Parathyroid adenoma (tissue), 2 donors: ENCODE measurements at regions not wholly inside any gene's neighbourhood (a gene's known extent, or its start where the extent isn't known, plus 50 kb on each side); places are given as distances from the start of the nearest gene placed in this dataset.

ENCODE experiments used
- H2AFZ ChIP-seq: fragments of 300-600 bp; sonication (generic); one replicate; pipeline ENCODE4 v1.7.0; 2017; ENCODE audit warnings: antibody characterized with exemption, mild to moderate bottlenecking
- H3K27ac ChIP-seq: fragments of 300-600 bp; sonication (generic); one replicate; pipeline ENCODE4 v1.7.0; 2017
- H3K27me3 ChIP-seq: fragments of 300-600 bp; sonication (generic); one replicate; pipeline ENCODE4 v1.7.0; 2017; ENCODE audit warnings: low read length; ENCODE audit not compliant: control insufficient read depth, insufficient read depth
- H3K36me3 ChIP-seq: fragments of 300-600 bp; sonication (generic); one replicate; pipeline ENCODE4 v1.7.0; 2017; ENCODE audit warnings: low read length; ENCODE audit not compliant: control insufficient read depth, insufficient read depth
- H3K4me1 ChIP-seq: fragments of 300-600 bp; sonication (generic); one replicate; pipeline ENCODE4 v1.7.0; 2017; ENCODE audit warnings: control low read depth
- H3K4me2 ChIP-seq: fragments of 300-600 bp; sonication (generic); one replicate; pipeline ENCODE4 v1.7.0; 2017; ENCODE audit warnings: low read length
- H3K4me3 ChIP-seq: fragments of 300-600 bp; sonication (generic); one replicate; pipeline ENCODE4 v1.7.0; 2017; ENCODE audit warnings: low read depth, low read length
- H3K79me2 ChIP-seq: fragments of 300-600 bp; sonication (generic); one replicate; pipeline ENCODE4 v1.7.0; 2017; ENCODE audit warnings: control low read depth
- H3K9ac ChIP-seq: fragments of 300-600 bp; sonication (generic); one replicate; pipeline ENCODE4 v1.7.0; 2017; ENCODE audit warnings: mild to moderate bottlenecking
- H3K9me3 ChIP-seq: fragments of 300-600 bp; sonication (generic); one replicate; pipeline ENCODE4 v1.7.0; 2017; ENCODE audit warnings: low read length; ENCODE audit not compliant: control insufficient read depth
- CTCF ChIP-seq: fragments of 300-600 bp; sonication (generic); IDR thresholded peaks from one replicate; pipeline ENCODE4 v1.7.0; 2017; ENCODE audit warnings: antibody characterized with exemption, mild to moderate bottlenecking
- donor health status: primary hyperparathyroidism.

GRCh38 chr14:71607056-71607455, 325.2 kb upstream of the RGS6 start:
- H3K79me2 ChIP-seq, result peaks cover 5% of the 10 kb centered on the region
- H2AFZ ChIP-seq, result no peak overlapping the region
- H3K27me3 ChIP-seq, result no peaks in the 10 kb centered on the region
- H3K36me3 ChIP-seq, result no peaks in the 10 kb centered on the region
- no peak overlapping the region for H3K4me2 ChIP-seq
- no peaks in the 10 kb centered on the region for H3K9me3 ChIP-seq
- H3K9ac ChIP-seq, result no peak overlapping the region
- H3K4me3 ChIP-seq, result no peak overlapping the region
- TF ChIP-seq CTCF, result no peak
- no peaks in the 10 kb centered on the region for H3K4me1 ChIP-seq
- H3K27ac ChIP-seq, result no peak overlapping the region

GRCh38 chr14:71610149-71610548, 322.1 kb upstream of the RGS6 start:
- H3K4me2 ChIP-seq, result no peak overlapping the region
- H3K9me3 ChIP-seq, result no peaks in the 10 kb centered on the region
- peaks cover 5% of the 10 kb centered on the region for H3K79me2 ChIP-seq
- TF ChIP-seq CTCF, result no peak
- no peak overlapping the region for H3K9ac ChIP-seq
- H3K36me3 ChIP-seq, result no peaks in the 10 kb centered on the region
- H2AFZ ChIP-seq, result no peak overlapping the region
- no peaks in the 10 kb centered on the region for H3K27me3 ChIP-seq
- no peaks in the 10 kb centered on the region for H3K4me1 ChIP-seq
- H3K4me3 ChIP-seq, result no peak overlapping the region
- H3K27ac ChIP-seq, result no peak overlapping the region

GRCh38 chr14:71610797-71611196, 321.4 kb upstream of the RGS6 start:
- Histone ChIP-seq H3K36me3 (no peaks in the 10 kb centered on the region), H3K27ac (no peak overlapping the region), H3K79me2 (peaks cover 2% of the 10 kb centered on the region), H3K4me3 (no peak overlapping the region), H3K9me3 (no peaks in the 10 kb centered on the region), H3K9ac (no peak overlapping the region), H3K4me1 (no peaks in the 10 kb centered on the region), H3K27me3 (no peaks in the 10 kb centered on the region), H2AFZ (no peak overlapping the region), H3K4me2 (no peak overlapping the region)
- no peak for TF ChIP-seq CTCF

GRCh38 chr14:71613168-71613567, 319.1 kb upstream of the RGS6 start:
- Histone ChIP-seq H3K27me3 (no peaks in the 10 kb centered on the region), H2AFZ (no peak overlapping the region), H3K9ac (no peak overlapping the region), H3K4me1 (no peaks in the 10 kb centered on the region), H3K9me3 (no peaks in the 10 kb centered on the region), H3K27ac (no peak overlapping the region), H3K4me3 (no peak overlapping the region), H3K79me2 (peaks cover 2% of the 10 kb centered on the region), H3K4me2 (no peak overlapping the region), H3K36me3 (no peaks in the 10 kb centered on the region)
- TF ChIP-seq CTCF, result no peak

- H3K4me1 ChIP-seq, result no peaks in the 10 kb centered on the region
- no peaks in the 10 kb centered on the region for H3K9me3 ChIP-seq
- no peaks in the 10 kb centered on the region for H3K27me3 ChIP-seq
- no peak overlapping the region for H3K4me2 ChIP-seq
- H3K36me3 ChIP-seq, result no peaks in the 10 kb centered on the region
- no peak for TF ChIP-seq CTCF
- H2AFZ ChIP-seq, result no peak overlapping the region
- H3K79me2 ChIP-seq, result no peaks in the 10 kb centered on the region
- no peak overlapping the region for H3K9ac ChIP-seq
- no peak overlapping the region for H3K27ac ChIP-seq
- H3K4me3 ChIP-seq, result no peak overlapping the region
Observed at GRCh38 chr14:71616013-71616412, 316.2 kb upstream of the RGS6 start.
